ENCODE measurements at regions not wholly inside any gene's neighbourhood (a gene's known extent, or its start where the extent isn't known, plus 50 kb on each side); places are given as distances from the start of the nearest gene placed in this dataset.

- DNase-seq (ENCODE audit: low spot score) = no peak
- in situ Hi-C loops (cut with MboI; ENCODE audit: low sequenced_read_pairs, unreplicated experiment) = no loop called here
- no peak for TF ChIP-seq CTCF (IDR thresholded peaks at IDR 0.05; ENCODE audit: borderline replicate concordance, control extremely low read depth, extremely low read depth, insufficient read depth, missing control alignments)
Measured at GRCh38 chr6:11894212-11894611, 115.6 kb upstream of the ADTRP start.

GRCh38 chr6:11891547-11891946 lies 112.9 kb upstream of the ADTRP start:
- no peak for DNase-seq (ENCODE audit: low spot score)
- TF ChIP-seq CTCF (IDR thresholded peaks at IDR 0.05; ENCODE audit: borderline replicate concordance, control extremely low read depth, extremely low read depth, insufficient read depth, missing control alignments) = no peak
- in situ Hi-C loops (cut with MboI; ENCODE audit: low sequenced_read_pairs, unreplicated experiment) = no loop called here

- no peak for TF ChIP-seq CTCF (IDR thresholded peaks at IDR 0.05; ENCODE audit: borderline replicate concordance, control extremely low read depth, extremely low read depth, insufficient read depth, missing control alignments)
- DNase-seq (ENCODE audit: low spot score) = no peak
- in situ Hi-C loops (cut with MboI; ENCODE audit: low sequenced_read_pairs, unreplicated experiment) = no loop called here
Measured at GRCh38 chr6:11890849-11891248, 112.2 kb upstream of the ADTRP start.

- DNase-seq (ENCODE audit: low spot score) = no peak
- in situ Hi-C loops (cut with MboI; ENCODE audit: low sequenced_read_pairs, unreplicated experiment) = no loop called here
- no peak for TF ChIP-seq CTCF (IDR thresholded peaks at IDR 0.05; ENCODE audit: borderline replicate concordance, control extremely low read depth, extremely low read depth, insufficient read depth, missing control alignments)
Measured at GRCh38 chr6:11890209-11890608, 111.6 kb upstream of the ADTRP start.

GRCh38 chr6:11889572-11889971 lies 111.0 kb upstream of the ADTRP start:
- DNase-seq (ENCODE audit: low spot score) = no peak
- TF ChIP-seq CTCF (IDR thresholded peaks at IDR 0.05; ENCODE audit: borderline replicate concordance, control extremely low read depth, extremely low read depth, insufficient read depth, missing control alignments) = no peak

GRCh38 chr6:11888727-11889126 lies 110.1 kb upstream of the ADTRP start:
- DNase-seq (ENCODE audit: low spot score) = no peak
- in situ Hi-C loops (cut with MboI; ENCODE audit: low sequenced_read_pairs, unreplicated experiment) = no loop called here

More at GRCh38 chr6:11889572-11889971, 111.0 kb upstream of the ADTRP start:
- in situ Hi-C loops (cut with MboI; ENCODE audit: low sequenced_read_pairs, unreplicated experiment) = no loop called here

More at GRCh38 chr6:11888727-11889126, 110.1 kb upstream of the ADTRP start:
- no peak for TF ChIP-seq CTCF (IDR thresholded peaks at IDR 0.05; ENCODE audit: borderline replicate concordance, control extremely low read depth, extremely low read depth, insufficient read depth, missing control alignments)
